NT2/D1 (cell line): ENCODE measurements at regions not wholly inside any gene's neighbourhood (a gene's known extent, or its start where the extent isn't known, plus 50 kb on each side); places are given as distances from the start of the nearest gene placed in this dataset.

Experiments
- SUZ12 ChIP-seq: IDR thresholded peaks from 2 replicates; pipeline ENCODE4 v1.6.1; 2011; ENCODE audit not compliant: insufficient read length, insufficient read depth; ENCODE audit errors: extremely low read depth
- YY1 ChIP-seq: IDR thresholded peaks from 2 replicates; pipeline ENCODE4 v1.6.1; 2011; ENCODE audit not compliant: insufficient read length, insufficient read depth

DNA sequence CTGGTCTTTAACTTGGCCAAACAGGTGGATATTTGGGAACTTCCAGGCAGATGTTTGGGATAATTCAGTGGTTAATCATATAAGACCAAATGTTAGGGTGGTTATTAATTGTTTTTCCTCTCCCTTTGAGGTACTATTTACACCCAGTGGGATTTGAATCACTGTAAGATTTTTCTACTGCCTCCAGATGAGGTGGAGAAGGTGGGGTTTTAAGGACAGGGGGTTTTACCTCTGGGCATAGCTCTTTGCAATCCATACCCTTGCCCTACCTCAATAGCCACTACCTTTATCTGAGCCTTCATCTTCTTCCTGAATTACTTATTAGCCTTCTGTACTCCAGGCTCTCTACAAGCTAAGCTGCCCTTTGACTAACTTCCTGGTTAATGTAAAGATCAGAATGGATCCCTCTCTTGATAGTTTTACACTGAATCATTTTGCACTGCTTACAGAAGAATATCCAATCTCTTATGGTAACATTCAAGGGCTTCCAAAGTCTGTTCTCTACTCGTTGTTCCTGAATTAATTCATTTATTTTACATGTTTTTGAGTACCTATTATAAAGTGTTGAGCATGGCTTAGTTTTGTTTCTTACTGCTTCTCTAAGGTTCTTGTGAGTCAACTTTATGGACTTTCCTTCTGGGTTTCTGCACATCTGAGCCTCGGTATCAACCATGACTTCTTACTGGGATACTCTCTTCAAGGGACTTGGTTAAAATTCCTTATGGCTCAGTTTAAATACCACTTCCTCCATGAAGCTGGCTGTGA is 331.2 kb upstream of the TBL1XR1 start:
- TF ChIP-seq SUZ12 = no peak
- no peak for TF ChIP-seq YY1
